ENCODE measurements at regions not wholly inside any gene's neighbourhood (a gene's known extent, or its start where the extent isn't known, plus 50 kb on each side); places are given as distances from the start of the nearest gene placed in this dataset.

GRCh38 chr10:76786504-76787072, 851.0 kb downstream of the KCNMA1 start:
- Histone ChIP-seq H3K4me3 (no peak overlapping the region), H3K27me3 (no peaks in the 10 kb centered on the region), H3K36me3 (peaks cover 5% of the 10 kb centered on the region), H3F3A (ENCODE audit: low read depth) (no peaks in the 10 kb centered on the region), H3K4me1 (no peaks in the 10 kb centered on the region), H3K4me2 (no peak overlapping the region), H3K9ac (no peak overlapping the region), H3K79me2 (ENCODE audit: low read depth) (no peaks in the 10 kb centered on the region), H2AFZ (replicated peaks) (no peak overlapping the region), H4K20me1 (ENCODE audit: low read depth) (no peaks in the 10 kb centered on the region), H3K27ac (no peak overlapping the region), H3K9me3 (ENCODE audit: low read depth) (no peaks in the 10 kb centered on the region)
- peaks cover 5% of the 10 kb centered on the region for H3K36me3 Mint-ChIP-seq
- no peak for TF ChIP-seq CTCF (IDR thresholded peaks at IDR 0.05)
- TF ChIP-seq EZH2phosphoT487 (IDR thresholded peaks at IDR 0.05): no peak
- TF ChIP-seq EZH2 (IDR thresholded peaks at IDR 0.05): no peak
- H3K9me3 Mint-ChIP-seq: peaks cover 41% of the 10 kb centered on the region
- H3K4me3 Mint-ChIP-seq: no peak overlapping the region
- H3K4me1 Mint-ChIP-seq: peaks cover 10% of the 10 kb centered on the region
- no peak for DNase-seq (ENCODE audit: low spot score)
- H3K27me3 Mint-ChIP-seq (ENCODE audit: insufficient read depth, low read depth): peaks cover 4% of the 10 kb centered on the region
- H3K27ac Mint-ChIP-seq: no peak overlapping the region

- Histone ChIP-seq H4K20me1 (ENCODE audit: low read depth) (no peaks in the 10 kb centered on the region), H3K79me2 (ENCODE audit: low read depth) (no peaks in the 10 kb centered on the region), H3K36me3 (peaks cover 5% of the 10 kb centered on the region), H3K4me2 (no peak overlapping the region), H3K9me3 (ENCODE audit: low read depth) (no peaks in the 10 kb centered on the region), H3K27ac (no peak overlapping the region), H3K27me3 (no peaks in the 10 kb centered on the region), H3K4me1 (peaks cover 12% of the 10 kb centered on the region), H3K4me3 (no peak overlapping the region), H2AFZ (replicated peaks) (no peak overlapping the region), H3F3A (ENCODE audit: low read depth) (peaks cover 12% of the 10 kb centered on the region), H3K9ac (no peak overlapping the region)
- TF ChIP-seq EZH2 (IDR thresholded peaks at IDR 0.05): no peak
- no peak for TF ChIP-seq EZH2phosphoT487 (IDR thresholded peaks at IDR 0.05)
- TF ChIP-seq CTCF (IDR thresholded peaks at IDR 0.05): no peak
- peaks cover 33% of the 10 kb centered on the region for H3K9me3 Mint-ChIP-seq
- no peak overlapping the region for H3K4me3 Mint-ChIP-seq
- peaks cover 29% of the 10 kb centered on the region for H3K4me1 Mint-ChIP-seq
- DNase-seq (ENCODE audit: low spot score): no peak
- H3K27me3 Mint-ChIP-seq (ENCODE audit: insufficient read depth, low read depth): peaks cover 4% of the 10 kb centered on the region
- H3K36me3 Mint-ChIP-seq: peaks cover 3% of the 10 kb centered on the region
- H3K27ac Mint-ChIP-seq: no peak overlapping the region
Observed at GRCh38 chr10:76784076-76784475, 853.5 kb downstream of the KCNMA1 start.

GRCh38 chr10:76779796-76780301, 857.8 kb downstream of the KCNMA1 start:
- Histone ChIP-seq H2AFZ (replicated peaks) (peak overlapping the region; percentile 67), H3K9ac (no peak overlapping the region), H3K4me3 (peak overlapping the region; percentile 22), H3F3A (ENCODE audit: low read depth) (peaks cover 26% of the 10 kb centered on the region), H3K79me2 (ENCODE audit: low read depth) (no peaks in the 10 kb centered on the region), H3K36me3 (peaks cover 5% of the 10 kb centered on the region), H3K4me2 (peak overlapping the region; percentile 64), H3K9me3 (ENCODE audit: low read depth) (no peaks in the 10 kb centered on the region), H4K20me1 (ENCODE audit: low read depth) (no peaks in the 10 kb centered on the region), H3K4me1 (peaks cover 20% of the 10 kb centered on the region), H3K27me3 (no peaks in the 10 kb centered on the region), H3K27ac (no peak overlapping the region)
- peaks cover 4% of the 10 kb centered on the region for H3K27me3 Mint-ChIP-seq (ENCODE audit: insufficient read depth, low read depth)
- no peak for TF ChIP-seq CTCF (IDR thresholded peaks at IDR 0.05)
- TF ChIP-seq EZH2phosphoT487 (IDR thresholded peaks at IDR 0.05): no peak
- no peak for TF ChIP-seq EZH2 (IDR thresholded peaks at IDR 0.05)
- peak overlapping the region; percentile 98 for H3K27ac Mint-ChIP-seq
- H3K36me3 Mint-ChIP-seq: peaks cover 2% of the 10 kb centered on the region
- H3K9me3 Mint-ChIP-seq: peaks cover 20% of the 10 kb centered on the region
- H3K4me3 Mint-ChIP-seq: peak overlapping the region; percentile 68
- peak; percentile 8 for DNase-seq (ENCODE audit: low spot score)
- peaks cover 43% of the 10 kb centered on the region for H3K4me1 Mint-ChIP-seq
